Liver (tissue), 8 donors: ENCODE measurements at regions not wholly inside any gene's neighbourhood (a gene's known extent, or its start where the extent isn't known, plus 50 kb on each side); places are given as distances from the start of the nearest gene placed in this dataset.

Experiments
- DNase-seq: peaks from one replicate; pipeline ENCODE4 v3.0.0-alpha.2; 2017; ENCODE audit warnings: low spot score
- H3K27ac ChIP-seq, 2 donors: one replicate each; pipeline ENCODE4 v1.7.0; 2013; ENCODE audit warnings: inconsistent platforms in 2 of 2, low read length in 2 of 2, control low read depth in 1 of 2, low read depth in 1 of 2, mild to moderate bottlenecking in 1 of 2
- H3K27me3 ChIP-seq, 4 donors: one replicate each; pipeline versions ENCODE4 v1.6.1 to v1.7.0; 2013; ENCODE audit warnings: low read length in 3 of 4, inconsistent platforms in 1 of 4, mild to moderate bottlenecking in 1 of 4, moderate library complexity in 1 of 4; ENCODE audit not compliant: control insufficient read depth in 4 of 4, insufficient read depth in 4 of 4
- H3K36me3 ChIP-seq, 4 donors: one replicate each; pipeline versions ENCODE4 v1.6.1 to v1.7.0; 2013; ENCODE audit warnings: low read length in 3 of 4, mild to moderate bottlenecking in 3 of 4, low read depth in 1 of 4, moderate library complexity in 1 of 4; ENCODE audit not compliant: control insufficient read depth in 4 of 4, insufficient read depth in 3 of 4
- H3K4me1 ChIP-seq, 4 donors: one replicate each; pipeline versions ENCODE4 v1.6.1 to v1.7.0; 2013; ENCODE audit warnings: low read length in 3 of 4, mild to moderate bottlenecking in 3 of 4, moderate library complexity in 1 of 4; ENCODE audit not compliant: control insufficient read depth in 4 of 4, insufficient read depth in 4 of 4
- H3K4me3 ChIP-seq, 3 donors: one replicate each; pipeline versions ENCODE4 v1.6.1 to v1.7.0; 2013; ENCODE audit warnings: low read length in 3 of 3, control low read depth in 1 of 3, low read depth in 1 of 3, mild to moderate bottlenecking in 1 of 3
- H3K9ac ChIP-seq, 2 donors: one replicate each; pipeline ENCODE4 v1.7.0; 2013; ENCODE audit warnings: low read length in 2 of 2, mild to moderate bottlenecking in 2 of 2, moderate library complexity in 2 of 2, control low read depth in 1 of 2, low read depth in 1 of 2
- H3K9me3 ChIP-seq, 4 donors: one replicate each; pipeline versions ENCODE4 v1.6.1 to v1.7.0; 2013; ENCODE audit warnings: low read length in 3 of 4; ENCODE audit not compliant: control insufficient read depth in 4 of 4
- ATF3 ChIP-seq: IDR thresholded peaks from 2 replicates; pipeline ENCODE4 v1.6.1; 2016; ENCODE audit warnings: antibody characterized with exemption
- CTCF ChIP-seq: fragments of 150-350 bp; IDR thresholded peaks from 2 replicates; pipeline ENCODE4 v1.5.1; 2017; ENCODE audit warnings: improper control_type of control experiment, low read depth, low read length; ENCODE audit not compliant: missing input control
- EGR1 ChIP-seq, 2 donors: IDR thresholded peaks; 2 replicates each; pipeline ENCODE4 v1.6.1; 2016 to 2018; ENCODE audit warnings: antibody characterized with exemption in 2 of 2, low read depth in 2 of 2
- FOXA1 ChIP-seq: IDR thresholded peaks from 2 replicates; pipeline ENCODE4 v1.6.1; 2016; ENCODE audit warnings: antibody characterized with exemption
- GABPA ChIP-seq, 2 donors: IDR thresholded peaks in 1 of 2; conservative IDR thresholded peaks in 1 of 2; 2 replicates each; pipeline ENCODE4 v1.6.1; 2016; ENCODE audit warnings: antibody characterized with exemption in 2 of 2, mild to moderate bottlenecking in 1 of 2, moderate library complexity in 1 of 2
- HNF4A ChIP-seq, 2 donors: conservative IDR thresholded peaks; 2 replicates each; pipeline ENCODE4 v1.6.1; 2016; ENCODE audit warnings: antibody characterized with exemption in 2 of 2, mild to moderate bottlenecking in 2 of 2
- HNF4G ChIP-seq: IDR thresholded peaks from 2 replicates; pipeline ENCODE4 v1.6.1; 2016; ENCODE audit warnings: antibody characterized with exemption
- JUND ChIP-seq, 2 donors: IDR thresholded peaks; 2 replicates each; pipeline ENCODE4 v1.6.1; 2016; ENCODE audit warnings: antibody characterized with exemption in 2 of 2
- NR2F2 ChIP-seq: IDR thresholded peaks from 2 replicates; pipeline ENCODE4 v1.6.1; 2016; ENCODE audit warnings: antibody characterized with exemption
- REST ChIP-seq: IDR thresholded peaks from 2 replicates; pipeline ENCODE4 v1.6.1; 2016; ENCODE audit warnings: antibody characterized with exemption, mild to moderate bottlenecking
- RXRA ChIP-seq, 2 donors: IDR thresholded peaks; 2 replicates each; pipeline ENCODE4 v1.6.1; 2017 to 2018; ENCODE audit warnings: antibody characterized with exemption in 2 of 2, mild to moderate bottlenecking in 1 of 2
- SP1 ChIP-seq: IDR thresholded peaks from 2 replicates; pipeline ENCODE4 v1.6.1; 2018; ENCODE audit warnings: antibody characterized with exemption, mild to moderate bottlenecking
- TAF1 ChIP-seq: conservative IDR thresholded peaks from 2 replicates; pipeline ENCODE4 v1.6.1; 2016; ENCODE audit warnings: antibody characterized with exemption, mild to moderate bottlenecking
- YY1 ChIP-seq: IDR thresholded peaks from 2 replicates; pipeline ENCODE4 v1.6.1; 2016; ENCODE audit warnings: antibody characterized with exemption, mild to moderate bottlenecking
- WGBS: extraction: QIAGEN DNeasy Blood & Tissue Kit; methylation state at CpG from one replicate; pipeline ENCODE4 v1.1.7; 2013; 5-methylcytosine and 5-hydroxymethylcytosine counted together
- TF ChIP-seq, protein P1 (sequence below): IDR thresholded peaks from 2 replicates; pipeline ENCODE4 v1.6.1; 2016; ENCODE audit warnings: antibody characterized with exemption
- donor health status: healthy.
- donor health status: healthy.
- donor health status: healthy.
- donor health status: healthy.
- donor health status: healthy.

DNA sequence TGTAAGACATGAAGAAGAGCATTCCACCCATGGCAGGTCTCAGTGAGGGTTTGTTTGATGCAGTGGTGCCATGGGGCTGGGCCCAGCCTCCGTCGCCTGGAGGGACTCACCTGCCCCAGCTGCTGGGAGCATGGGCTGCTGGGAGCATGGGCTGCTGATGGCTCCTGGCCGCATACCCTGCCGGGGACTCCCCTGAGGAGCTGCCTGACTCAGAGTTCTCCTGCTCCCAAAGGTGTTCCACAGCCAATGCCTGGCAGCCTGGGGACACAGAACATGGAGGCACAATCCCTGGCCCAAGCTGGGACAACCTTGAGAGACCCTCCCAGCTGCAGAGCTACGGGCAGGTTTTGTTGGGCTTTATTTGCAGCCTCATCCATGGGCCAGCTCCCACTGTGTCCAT is 108.4 kb downstream of the COPS8 start:
- DNase-seq: no peak
- H3K4me1 ChIP-seq: no peaks in the 10 kb centered on the region
- WGBS: 73% methylated on average over 5 of the region's 5 CpGs
- H3K27ac ChIP-seq: no peak overlapping the region
- no peak for TF ChIP-seq HNF4G
- TF ChIP-seq JUND (IDR thresholded peaks at IDR 0.05): no peak
- no peak overlapping the region for H3K9ac ChIP-seq
- no peak overlapping the region for H3K4me3 ChIP-seq
- H3K9me3 ChIP-seq: no peaks in the 10 kb centered on the region
- H3K27me3 ChIP-seq: no peaks in the 10 kb centered on the region
- H3K36me3 ChIP-seq: no peaks in the 10 kb centered on the region

DNA sequence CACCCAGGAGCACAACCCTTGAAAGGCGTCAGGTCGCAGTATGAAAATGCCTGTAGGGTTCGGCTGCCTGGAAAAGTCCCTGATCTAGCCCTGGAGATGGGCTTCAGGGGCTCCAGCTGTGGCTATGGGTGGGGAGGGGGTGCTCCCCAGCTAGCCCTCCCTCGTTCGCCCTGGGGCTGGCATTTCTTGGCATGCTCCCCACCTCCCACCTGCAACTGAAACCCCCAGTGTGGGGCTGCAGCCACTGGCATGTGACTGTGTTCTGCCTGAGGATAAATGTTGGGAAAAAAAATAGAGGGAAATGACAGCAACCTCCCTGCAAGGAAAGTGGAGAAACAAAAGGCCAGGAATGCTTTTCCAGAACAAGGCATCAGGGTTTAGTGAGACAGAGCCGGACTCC is 109.2 kb downstream of the COPS8 start:
- Histone ChIP-seq H3K27me3 (no peaks in the 10 kb centered on the region), H3K4me1 (no peaks in the 10 kb centered on the region), H3K9ac (no peak overlapping the region), H3K27ac (no peak overlapping the region), H3K9me3 (peaks cover 0 to under 1% (median 0%) of the 10 kb centered on the region in 4 donors), H3K4me3 (no peak overlapping the region), H3K36me3 (no peaks in the 10 kb centered on the region)
- TF ChIP-seq CTCF (no peak), EGR1 (IDR thresholded peaks at IDR 0.05; ENCODE audit: low read depth in 2 of 2) (no peak), GABPA (IDR thresholded peaks at IDR 0.05 in 1 of 2, conservative IDR thresholded peaks at IDR 0.05 in 1 of 2) (no peak), ATF3 (no peak), HNF4G (no peak), NR2F2 (no peak), TAF1 (no peak), FOXA1 (no peak)
- DNase-seq: no peak
- 90% methylated on average over 6 of the region's 6 CpGs for WGBS

DNA sequence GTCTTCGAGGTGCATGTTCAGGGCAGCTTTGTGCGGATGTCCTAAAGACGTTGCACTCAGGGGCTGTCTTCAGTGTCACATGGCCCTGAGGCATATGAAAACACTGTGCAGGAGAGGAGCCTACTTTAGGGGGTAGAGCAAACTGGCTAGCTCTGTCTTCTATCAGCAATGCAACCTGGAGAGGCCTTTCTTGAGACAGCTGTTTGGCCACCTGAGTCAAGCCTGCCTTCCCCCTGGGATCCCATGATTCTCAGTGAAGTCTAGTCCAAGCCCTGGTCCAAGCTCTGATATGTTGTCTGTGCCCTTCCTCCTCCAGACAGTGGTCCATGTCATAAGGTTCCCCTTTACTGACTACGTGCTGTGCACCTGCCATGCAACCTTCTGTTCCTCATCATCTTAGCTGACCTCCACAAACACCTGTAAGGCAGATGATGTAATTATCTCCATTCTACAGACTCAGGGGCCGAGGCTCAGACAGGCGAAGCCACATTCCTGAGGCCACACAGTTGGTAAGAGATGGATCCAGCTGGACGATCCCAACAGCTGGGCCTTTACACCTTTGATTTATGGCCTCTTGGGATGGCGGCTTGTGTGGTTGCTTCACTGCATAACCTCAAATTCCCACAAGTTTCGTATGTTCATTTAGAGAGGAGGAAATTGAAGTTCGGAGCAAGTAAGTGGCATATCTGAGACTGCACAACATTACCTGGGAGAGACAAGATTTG is 109.9 kb downstream of the COPS8 start:
- Histone ChIP-seq H3K9me3 (peaks cover 0 to 4% (median 3%) of the 10 kb centered on the region in 4 donors), H3K4me3 (no peak overlapping the region), H3K27ac (no peak overlapping the region), H3K27me3 (no peaks in the 10 kb centered on the region), H3K36me3 (no peaks in the 10 kb centered on the region), H3K4me1 (no peaks in the 10 kb centered on the region), H3K9ac (no peak overlapping the region)
- no peak for TF ChIP-seq GABPA (IDR thresholded peaks at IDR 0.05 in 1 of 2, conservative IDR thresholded peaks at IDR 0.05 in 1 of 2)
- TF ChIP-seq JUND (IDR thresholded peaks at IDR 0.05): no peak
- TF ChIP-seq ATF3: no peak
- TF ChIP-seq SP1: no peak
- no peak for DNase-seq
- 82% methylated on average over 10 of the region's 10 CpGs for WGBS

DNA sequence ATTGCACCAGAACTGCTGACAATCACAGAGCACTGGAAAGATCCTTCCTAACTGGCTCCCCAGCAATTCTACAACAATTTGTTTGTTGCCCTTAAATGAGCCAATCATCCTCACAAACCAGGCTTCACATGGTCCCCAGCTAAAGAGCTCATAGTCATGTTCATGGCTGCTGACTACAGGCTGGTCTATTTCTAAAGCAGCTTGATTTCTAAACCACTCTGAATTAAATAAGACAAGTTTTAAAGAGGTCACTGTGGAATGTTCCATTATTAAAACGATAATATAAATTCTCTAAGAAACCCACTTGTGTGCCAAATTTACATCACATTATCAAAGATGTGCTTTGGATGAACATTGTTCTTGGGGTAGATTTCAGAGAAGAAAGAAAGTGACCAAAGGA is 110.7 kb downstream of the COPS8 start:
- H3K27me3 ChIP-seq: no peaks in the 10 kb centered on the region
- no peak for DNase-seq
- H3K9me3 ChIP-seq: peaks cover 0 to 4% (median 3%) of the 10 kb centered on the region in 4 donors
- no peak overlapping the region for H3K27ac ChIP-seq
- H3K4me3 ChIP-seq: no peak overlapping the region
- H3K36me3 ChIP-seq: no peaks in the 10 kb centered on the region
- WGBS: 66% methylated on average over 1 of the region's 1 CpG
- no peaks in the 10 kb centered on the region for H3K4me1 ChIP-seq
- no peak for TF ChIP-seq HNF4G
- TF ChIP-seq JUND (IDR thresholded peaks at IDR 0.05): no peak
- no peak for TF ChIP-seq YY1
- TF ChIP-seq EGR1 (IDR thresholded peaks at IDR 0.05; ENCODE audit: low read depth in 2 of 2): no peak
- no peak for TF ChIP-seq HNF4A (conservative IDR thresholded peaks at IDR 0.05)
- TF ChIP-seq GABPA (IDR thresholded peaks at IDR 0.05 in 1 of 2, conservative IDR thresholded peaks at IDR 0.05 in 1 of 2): no peak
- TF ChIP-seq RXRA (IDR thresholded peaks at IDR 0.05): no peak
- TF ChIP-seq, protein P1, sequence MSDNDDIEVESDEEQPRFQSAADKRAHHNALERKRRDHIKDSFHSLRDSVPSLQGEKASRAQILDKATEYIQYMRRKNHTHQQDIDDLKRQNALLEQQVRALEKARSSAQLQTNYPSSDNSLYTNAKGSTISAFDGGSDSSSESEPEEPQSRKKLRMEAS: no peak
- no peak for TF ChIP-seq NR2F2
- no peak for TF ChIP-seq ATF3
- TF ChIP-seq TAF1: no peak
- no peak for TF ChIP-seq REST
- H3K9ac ChIP-seq: no peak overlapping the region
